Trophoblast cell (in vitro differentiated cells and primary cell): ENCODE measurements at regions not wholly inside any gene's neighbourhood (a gene's known extent, or its start where the extent isn't known, plus 50 kb on each side); places are given as distances from the start of the nearest gene placed in this dataset.

Experiments
- DNase-seq, 2 donors: peaks; one replicate each; pipeline ENCODE4 v3.0.0-alpha.2; 2016
- H2AFZ ChIP-seq: 2 replicates; pipeline ENCODE4 v1.6.1; 2013; ENCODE audit warnings: low read length, moderate library complexity, mild to moderate bottlenecking; ENCODE audit not compliant: insufficient read depth, poor library complexity
- H2AK5ac ChIP-seq: 2 replicates; pipeline ENCODE4 v1.6.1; 2013; ENCODE audit warnings: mild to moderate bottlenecking, low read length
- H2BK120ac ChIP-seq: 2 replicates; pipeline ENCODE4 v1.6.1; 2013; ENCODE audit warnings: low read length, mild to moderate bottlenecking, moderate library complexity; ENCODE audit not compliant: insufficient read depth, poor library complexity
- H2BK12ac ChIP-seq: 2 replicates; pipeline ENCODE4 v1.6.1; 2013; ENCODE audit warnings: mild to moderate bottlenecking, low read length, moderate library complexity
- H2BK5ac ChIP-seq: 2 replicates; pipeline ENCODE4 v1.6.1; 2013; ENCODE audit warnings: low read length, low read depth, moderate library complexity, mild to moderate bottlenecking; ENCODE audit not compliant: poor library complexity
- H3K14ac ChIP-seq: 2 replicates; pipeline ENCODE4 v1.6.1; 2013; ENCODE audit warnings: mild to moderate bottlenecking, low read length
- H3K18ac ChIP-seq: 2 replicates; pipeline ENCODE4 v1.6.1; 2013; ENCODE audit warnings: mild to moderate bottlenecking, low read length
- H3K23ac ChIP-seq: 2 replicates; pipeline ENCODE4 v1.6.1; 2013; ENCODE audit warnings: low read length
- H3K27ac ChIP-seq: 2 replicates; pipeline ENCODE4 v1.5.1; 2013; ENCODE audit warnings: low read depth, mild to moderate bottlenecking, inconsistent platforms, low read length, moderate library complexity
- H3K27me3 ChIP-seq: 2 replicates; pipeline ENCODE4 v1.6.1; 2013; ENCODE audit warnings: inconsistent platforms, mild to moderate bottlenecking, low read length, moderate library complexity; ENCODE audit not compliant: insufficient read depth
- H3K36me3 ChIP-seq, 2 experiments: 1 replicate in 1 of 2; 2 replicates in 1 of 2; pipeline ENCODE4 v1.6.1; 2013; ENCODE audit warnings: low read length in 2 of 2, mild to moderate bottlenecking in 2 of 2, moderate library complexity in 1 of 2; ENCODE audit not compliant: insufficient read depth in 2 of 2, control insufficient read depth in 1 of 2
- H3K4ac ChIP-seq: 2 replicates; pipeline ENCODE4 v1.6.1; 2013; ENCODE audit warnings: low read depth, mild to moderate bottlenecking, low read length, moderate library complexity
- H3K4me1 ChIP-seq, 2 experiments: 1 replicate in 1 of 2; 2 replicates in 1 of 2; pipeline ENCODE4 v1.6.1; 2013; ENCODE audit warnings: low read length in 2 of 2, mild to moderate bottlenecking in 2 of 2, moderate library complexity in 1 of 2; ENCODE audit not compliant: insufficient read depth in 2 of 2, control insufficient read depth in 1 of 2
- H3K4me2 ChIP-seq: 2 replicates; pipeline ENCODE4 v1.6.1; 2013; ENCODE audit warnings: inconsistent platforms, mild to moderate bottlenecking, low read length, moderate library complexity
- H3K4me3 ChIP-seq: 2 replicates; pipeline ENCODE4 v1.5.1; 2013; ENCODE audit warnings: mild to moderate bottlenecking, low read depth, low read length, inconsistent platforms
- H3K79me1 ChIP-seq: one replicate; pipeline ENCODE4 v1.6.1; 2013; ENCODE audit warnings: low read length
- H3K79me2 ChIP-seq: 2 replicates; pipeline ENCODE4 v1.6.1; 2013; ENCODE audit warnings: low read length, mild to moderate bottlenecking; ENCODE audit not compliant: control insufficient read depth, insufficient read depth, poor library complexity
- H3K9ac ChIP-seq: 2 replicates; pipeline ENCODE4 v1.6.1; 2013; ENCODE audit warnings: mild to moderate bottlenecking, low read length
- H3K9me3 ChIP-seq: 2 replicates; pipeline ENCODE4 v1.6.1; 2013; ENCODE audit warnings: low read depth, mild to moderate bottlenecking, control low read depth, inconsistent platforms, low read length; ENCODE audit not compliant: insufficient read depth
- H4K12ac ChIP-seq: 2 replicates; pipeline ENCODE4 v1.6.1; 2013; ENCODE audit warnings: low read depth, mild to moderate bottlenecking, low read length, moderate library complexity
- H4K8ac ChIP-seq: 2 replicates; pipeline ENCODE4 v1.6.1; 2013; ENCODE audit warnings: low read depth, mild to moderate bottlenecking, low read length, moderate library complexity
- H4K91ac ChIP-seq: one replicate; pipeline ENCODE4 v1.6.1; 2013; ENCODE audit warnings: low read depth, mild to moderate bottlenecking, low read length, moderate library complexity
- WGBS: extraction: QIAGEN DNeasy Blood & Tissue Kit; methylation state at CpG from one replicate; pipeline ENCODE4 v1.1.7; 2013; ENCODE audit warnings: missing lambda C conversion rate; ENCODE audit not compliant: insufficient read length, insufficient coverage; ENCODE audit errors: extremely low coverage; 5-methylcytosine and 5-hydroxymethylcytosine counted together

- no CpG with 5 or more reads among the region's 3 CpGs for WGBS
- H2BK12ac ChIP-seq: no peak overlapping the region
- H4K91ac ChIP-seq: no peak overlapping the region
- H4K12ac ChIP-seq: no peak overlapping the region
- DNase-seq: no peak
- no peak overlapping the region for H3K23ac ChIP-seq
- H3K36me3 ChIP-seq: no peaks in the 10 kb centered on the region
- H3K27me3 ChIP-seq: no peaks in the 10 kb centered on the region
- H3K79me2 ChIP-seq: no peaks in the 10 kb centered on the region
- H3K4me1 ChIP-seq: peaks cover 0 to 5% of the 10 kb centered on the region in 2 experiments
- no peak overlapping the region for H3K4me2 ChIP-seq
- H3K14ac ChIP-seq: no peak overlapping the region
- peaks cover 11% of the 10 kb centered on the region for H3K79me1 ChIP-seq
- H2AFZ ChIP-seq: no peak overlapping the region
- H2BK120ac ChIP-seq: no peak overlapping the region
- H3K4me3 ChIP-seq: no peak overlapping the region
- peak overlapping the region; percentile 97 for H2BK5ac ChIP-seq
- no peak overlapping the region for H3K9ac ChIP-seq
- H4K8ac ChIP-seq: no peak overlapping the region
- no peak overlapping the region for H3K18ac ChIP-seq
- no peaks in the 10 kb centered on the region for H3K9me3 ChIP-seq
- H2AK5ac ChIP-seq: no peak overlapping the region
- peak overlapping the region; percentile 82 for H3K27ac ChIP-seq
- no peak overlapping the region for H3K4ac ChIP-seq
These were observed 238.4 kb upstream of the HMGA2 start for GRCh38 chr12:65585648-65586602.

DNA sequence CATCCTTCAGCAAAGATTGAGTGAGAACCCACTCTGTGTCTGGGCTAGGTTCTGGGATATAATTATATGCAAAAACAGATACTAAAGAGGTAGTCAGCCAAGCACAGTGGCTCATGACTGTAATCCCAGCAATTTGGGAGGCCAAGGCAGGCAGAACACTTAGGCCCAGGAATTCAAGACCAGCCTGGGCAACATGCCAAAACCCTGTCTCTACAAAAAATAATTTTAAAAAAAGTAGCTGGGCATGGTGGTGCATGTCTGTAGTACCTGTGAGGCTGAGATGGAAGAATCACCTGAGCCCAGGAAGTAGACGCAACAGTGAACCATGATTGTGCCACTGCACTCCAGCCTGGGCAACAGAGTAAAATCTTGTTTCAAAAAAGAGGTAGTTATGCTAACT, 237.5 kb upstream of the HMGA2 start:
- H2BK12ac ChIP-seq: peak overlapping the region; percentile 98
- H3K9ac ChIP-seq: no peak overlapping the region
- peak overlapping the region; percentile 64 for H2AK5ac ChIP-seq
- peak overlapping the region; percentile 98 for H4K91ac ChIP-seq
- no peak overlapping the region for H3K4me3 ChIP-seq
- H4K12ac ChIP-seq: no peak overlapping the region
- peaks cover 0 to 5% of the 10 kb centered on the region in 2 experiments for H3K4me1 ChIP-seq
- peak overlapping the region; percentile 97 for H2BK5ac ChIP-seq
- peak overlapping the region; percentile 35 for H4K8ac ChIP-seq
- no peaks in the 10 kb centered on the region for H3K36me3 ChIP-seq
- peak overlapping the region; percentile 93 for H3K18ac ChIP-seq
- peak overlapping the region; percentile 85 for H2BK120ac ChIP-seq
- no peak overlapping the region for H3K4me2 ChIP-seq
- no peaks in the 10 kb centered on the region for H3K9me3 ChIP-seq
- peak overlapping the region; percentile 40 for H3K4ac ChIP-seq
- no peak overlapping the region for H3K23ac ChIP-seq
- H3K14ac ChIP-seq: peak overlapping the region; percentile 87
- H3K27me3 ChIP-seq: no peaks in the 10 kb centered on the region
- no peaks in the 10 kb centered on the region for H3K79me2 ChIP-seq
- no peak for DNase-seq
- H3K79me1 ChIP-seq: peaks cover 11% of the 10 kb centered on the region
- no CpG with 5 or more reads among the region's 1 CpG for WGBS
- H2AFZ ChIP-seq: no peak overlapping the region
- H3K27ac ChIP-seq: peak overlapping the region; percentile 65

- Histone ChIP-seq H3K27ac (no peak overlapping the region), H2BK5ac (no peak overlapping the region), H3K9ac (no peak overlapping the region), H2AK5ac (peak overlapping the region; percentile 36), H3K4me1 (peaks cover 5% of the 10 kb centered on the region in 2 experiments), H3K14ac (no peak overlapping the region), H3K4me3 (no peak overlapping the region), H4K12ac (no peak overlapping the region), H3K18ac (no peak overlapping the region), H3K23ac (no peak overlapping the region), H2BK120ac (no peak overlapping the region), H3K79me2 (no peaks in the 10 kb centered on the region), H3K9me3 (no peaks in the 10 kb centered on the region), H2BK12ac (no peak overlapping the region), H4K91ac (no peak overlapping the region), H4K8ac (no peak overlapping the region), H3K4ac (no peak overlapping the region), H3K4me2 (no peak overlapping the region), H2AFZ (no peak overlapping the region), H3K79me1 (peaks cover 9% of the 10 kb centered on the region), H3K36me3 (no peaks in the 10 kb centered on the region), H3K27me3 (no peaks in the 10 kb centered on the region)
- no peak for DNase-seq
- no CpG with 5 or more reads among the region's 4 CpGs for WGBS
These were observed 234.0 kb upstream of the HMGA2 start for GRCh38 chr12:65590318-65590717.

- no peak overlapping the region for H3K27ac ChIP-seq
- H3K4me3 ChIP-seq: no peak overlapping the region
- no peaks in the 10 kb centered on the region for H3K36me3 ChIP-seq
- H4K12ac ChIP-seq: no peak overlapping the region
- no peak overlapping the region for H3K4me2 ChIP-seq
- H3K14ac ChIP-seq: no peak overlapping the region
- no peak overlapping the region for H3K9ac ChIP-seq
- H2BK5ac ChIP-seq: no peak overlapping the region
- DNase-seq: no peak
- no peak overlapping the region for H2BK12ac ChIP-seq
- no peak overlapping the region for H4K91ac ChIP-seq
- H3K79me1 ChIP-seq: peaks cover 6% of the 10 kb centered on the region
- H4K8ac ChIP-seq: no peak overlapping the region
- H3K4me1 ChIP-seq: peaks cover 0 to 5% of the 10 kb centered on the region in 2 experiments
- no peaks in the 10 kb centered on the region for H3K27me3 ChIP-seq
- H2AFZ ChIP-seq: no peak overlapping the region
- H2BK120ac ChIP-seq: no peak overlapping the region
- no peak overlapping the region for H2AK5ac ChIP-seq
- no CpG with 5 or more reads among the region's 3 CpGs for WGBS
- no peak overlapping the region for H3K23ac ChIP-seq
- no peak overlapping the region for H3K4ac ChIP-seq
- no peaks in the 10 kb centered on the region for H3K79me2 ChIP-seq
- no peak overlapping the region for H3K18ac ChIP-seq
- H3K9me3 ChIP-seq: no peaks in the 10 kb centered on the region
These were observed 231.9 kb upstream of the HMGA2 start for GRCh38 chr12:65592416-65592815.
